Upper lobe of left lung (tissue), 6 donors: ENCODE measurements at regions not wholly inside any gene's neighbourhood (a gene's known extent, or its start where the extent isn't known, plus 50 kb on each side); places are given as distances from the start of the nearest gene placed in this dataset.
A peak's percentile ranks its signal among the peaks of the same experiment; 100 is the strongest.

Experiments used
- ATAC-seq, 2 donors: fragments of 200-7000 bp; cut with Tn5 transposase; one replicate each; pipeline ENCODE4 v1.9.1; 2022; ENCODE audit warnings: mild to moderate bottlenecking in 2 of 2, moderate library complexity in 2 of 2; ENCODE audit not compliant: low FRiP score in 2 of 2
- DNase-seq, 2 donors: peaks; one replicate each; pipeline ENCODE4 v3.0.0-alpha.2; 2019 to 2020
- H3K27ac ChIP-seq, 4 donors: fragments of 200-600 bp; sonication (generic); one replicate each; pipeline ENCODE4 v1.5.1; 2016 to 2019
- H3K27me3 ChIP-seq, 4 donors: fragments of 200-600 bp; sonication (generic); one replicate each; pipeline ENCODE4 v1.5.1; 2017 to 2019
- H3K36me3 ChIP-seq, 4 donors: fragments of 200-600 bp; sonication (generic); one replicate each; pipeline ENCODE4 v1.5.1; 2016 to 2019
- H3K4me1 ChIP-seq, 4 donors: fragments of 200-600 bp; sonication (generic); one replicate each; pipeline ENCODE4 v1.5.1; 2018 to 2019
- H3K4me3 ChIP-seq, 4 donors: fragments of 200-600 bp; sonication (generic); one replicate each; pipeline ENCODE4 v1.5.1; 2017 to 2019; ENCODE audit warnings: mild to moderate bottlenecking in 2 of 4, moderate library complexity in 1 of 4
- H3K9me3 ChIP-seq, 4 donors: fragments of 200-600 bp; sonication (generic); one replicate each; pipeline ENCODE4 v1.5.1; 2018 to 2019
- CTCF ChIP-seq, 6 experiments: fragments of 450-650 bp in 4 of 6; fragments of 200-600 bp in 2 of 6; sonication (generic) in 2 of 6; IDR thresholded peaks; one replicate each; pipeline ENCODE4 v1.5.1; 2016 to 2019; ENCODE audit warnings: antibody characterized with exemption in 6 of 6
- EP300 ChIP-seq, 4 donors: sonication (generic); formaldehyde crosslinking; IDR thresholded peaks; one replicate each; pipeline ENCODE4 v1.5.1; 2017; ENCODE audit warnings: antibody characterized with exemption in 4 of 4, control low read depth in 2 of 4
- POLR2A ChIP-seq, 4 donors: fragments of 450-650 bp; IDR thresholded peaks; one replicate each; pipeline ENCODE4 v1.5.1; 2016 to 2017; ENCODE audit warnings: antibody characterized with exemption in 4 of 4, mild to moderate bottlenecking in 2 of 4
- POLR2AphosphoS5 ChIP-seq, 2 donors: sonication (generic); formaldehyde crosslinking; IDR thresholded peaks; one replicate each; pipeline ENCODE4 v1.5.1; 2017; ENCODE audit warnings: antibody characterized with exemption in 2 of 2
- WGBS, 2 donors: methylation state at CpG; one replicate each; pipeline ENCODE4 v1.1.5; 2017 to 2018; 5-methylcytosine and 5-hydroxymethylcytosine counted together
- donor health status: DM: no; HTN: no; CAD: no; lungs with moderate emphysema.
- donor health status: DM: no; HTN: yes; CAD: no; lungs with severe emphysema.

GRCh38 chr2:198595721-198596120 is 791.3 kb downstream of the PLCL1 start:
- TF ChIP-seq POLR2A (IDR thresholded peaks at IDR 0.05), result no peak
- no peak for TF ChIP-seq CTCF (IDR thresholded peaks at IDR 0.05)
- ATAC-seq, result no peak

GRCh38 chr2:198591586-198591985 is 787.2 kb downstream of the PLCL1 start:
- DNase-seq, result no peak
- 54 to 62% methylated on average over 3 of the region's 3 CpGs for WGBS, 2 donors
- ATAC-seq, result no peak

More at GRCh38 chr2:198595721-198596120, 791.3 kb downstream of the PLCL1 start:
- Histone ChIP-seq H3K4me1 (no peaks in the 10 kb centered on the region), H3K9me3 (no peaks in the 10 kb centered on the region), H3K27me3 (no peaks in the 10 kb centered on the region), H3K4me3 (no peak overlapping the region), H3K27ac (no peak overlapping the region), H3K36me3 (no peaks in the 10 kb centered on the region)
- no peak for DNase-seq

GRCh38 chr2:198587741-198588140 is 783.3 kb downstream of the PLCL1 start:
- no peak for DNase-seq
- no peaks in the 10 kb centered on the region for H3K4me1 ChIP-seq
- WGBS, 2 donors, result 61 to 73% methylated on average over 7 of the region's 7 CpGs

More at GRCh38 chr2:198591586-198591985, 787.2 kb downstream of the PLCL1 start:
- no peaks in the 10 kb centered on the region for H3K9me3 ChIP-seq
- H3K4me1 ChIP-seq, result no peaks in the 10 kb centered on the region
- no peak overlapping the region for H3K4me3 ChIP-seq
- no peaks in the 10 kb centered on the region for H3K27me3 ChIP-seq
- no peak for TF ChIP-seq CTCF (IDR thresholded peaks at IDR 0.05)
- TF ChIP-seq POLR2A (IDR thresholded peaks at IDR 0.05), result no peak
- TF ChIP-seq POLR2AphosphoS5 (IDR thresholded peaks at IDR 0.05), result no peak
- TF ChIP-seq EP300 (IDR thresholded peaks at IDR 0.05), result no peak
- no peak overlapping the region for H3K27ac ChIP-seq
- H3K36me3 ChIP-seq, result no peaks in the 10 kb centered on the region

GRCh38 chr2:198587240-198587639 is 782.8 kb downstream of the PLCL1 start:
- no peaks in the 10 kb centered on the region for H3K9me3 ChIP-seq
- DNase-seq, result no peak
- H3K4me1 ChIP-seq, result no peaks in the 10 kb centered on the region
- H3K27ac ChIP-seq, result no peak overlapping the region
- H3K4me3 ChIP-seq, result no peak overlapping the region
- TF ChIP-seq EP300 (IDR thresholded peaks at IDR 0.05) (no peak), CTCF (IDR thresholded peaks at IDR 0.05) (no peak), POLR2A (IDR thresholded peaks at IDR 0.05) (no peak)
- ATAC-seq, result peak in 1 of 2 donors; percentile 11
- no peaks in the 10 kb centered on the region for H3K36me3 ChIP-seq
- H3K27me3 ChIP-seq, result no peaks in the 10 kb centered on the region
- WGBS, 2 donors, result 64 to 72% methylated on average over 7 of the region's 7 CpGs

More at GRCh38 chr2:198587741-198588140, 783.3 kb downstream of the PLCL1 start:
- Histone ChIP-seq H3K4me3 (no peak overlapping the region), H3K36me3 (no peaks in the 10 kb centered on the region), H3K9me3 (no peaks in the 10 kb centered on the region), H3K27ac (no peak overlapping the region), H3K27me3 (no peaks in the 10 kb centered on the region)
- TF ChIP-seq POLR2A (IDR thresholded peaks at IDR 0.05) (no peak), POLR2AphosphoS5 (IDR thresholded peaks at IDR 0.05) (no peak), CTCF (IDR thresholded peaks at IDR 0.05) (no peak), EP300 (IDR thresholded peaks at IDR 0.05) (no peak)
- no peak for ATAC-seq

GRCh38 chr2:198571393-198571792 is 767.0 kb downstream of the PLCL1 start:
- Histone ChIP-seq H3K4me3 (no peak overlapping the region), H3K27ac (no peak overlapping the region), H3K4me1 (no peaks in the 10 kb centered on the region), H3K36me3 (no peaks in the 10 kb centered on the region), H3K9me3 (no peaks in the 10 kb centered on the region), H3K27me3 (no peaks in the 10 kb centered on the region)
- DNase-seq (no peak), ATAC-seq (no peak)
- TF ChIP-seq CTCF (IDR thresholded peaks at IDR 0.05) (no peak), EP300 (IDR thresholded peaks at IDR 0.05) (no peak), POLR2A (IDR thresholded peaks at IDR 0.05) (no peak), POLR2AphosphoS5 (IDR thresholded peaks at IDR 0.05) (no peak)
- 38 to 41% methylated on average over 4 of the region's 4 CpGs for WGBS, 2 donors
